Stomach smooth muscle (tissue), 2 donors: ENCODE measurements at regions not wholly inside any gene's neighbourhood (a gene's known extent, or its start where the extent isn't known, plus 50 kb on each side); places are given as distances from the start of the nearest gene placed in this dataset.
"Not testable (repeated sequence)": the region's sequence is repeated elsewhere in the genome, so short reads cannot be mapped to it uniquely, and the experiment has no call there.

Experiments used
- H3K27ac ChIP-seq: one replicate; pipeline ENCODE4 v1.7.0; 2013; ENCODE audit warnings: mild to moderate bottlenecking, low read length, inconsistent platforms
- H3K27me3 ChIP-seq, 2 donors: one replicate each; pipeline ENCODE4 v1.7.0; 2013; ENCODE audit warnings: low read length in 2 of 2; ENCODE audit not compliant: insufficient read depth in 2 of 2, control insufficient read depth in 1 of 2
- H3K36me3 ChIP-seq, 2 donors: one replicate each; pipeline ENCODE4 v1.7.0; 2013; ENCODE audit warnings: low read length in 2 of 2; ENCODE audit not compliant: control insufficient read depth in 2 of 2, insufficient read depth in 2 of 2
- H3K4me1 ChIP-seq: one replicate; pipeline ENCODE4 v1.7.0; 2013; ENCODE audit warnings: low read length; ENCODE audit not compliant: control insufficient read depth, insufficient read depth
- H3K4me3 ChIP-seq, 2 donors: one replicate each; pipeline ENCODE4 v1.7.0; 2013; ENCODE audit warnings: low read length in 2 of 2
- H3K9ac ChIP-seq, 2 donors: one replicate each; pipeline ENCODE4 v1.7.0; 2013; ENCODE audit warnings: low read length in 2 of 2, mild to moderate bottlenecking in 1 of 2
- H3K9me3 ChIP-seq, 2 donors: one replicate each; pipeline ENCODE4 v1.7.0; 2013; ENCODE audit warnings: low read length in 2 of 2; ENCODE audit not compliant: control insufficient read depth in 2 of 2
- donor health status: healthy.
- donor health status: Pancreatic carcinoma.

DNA sequence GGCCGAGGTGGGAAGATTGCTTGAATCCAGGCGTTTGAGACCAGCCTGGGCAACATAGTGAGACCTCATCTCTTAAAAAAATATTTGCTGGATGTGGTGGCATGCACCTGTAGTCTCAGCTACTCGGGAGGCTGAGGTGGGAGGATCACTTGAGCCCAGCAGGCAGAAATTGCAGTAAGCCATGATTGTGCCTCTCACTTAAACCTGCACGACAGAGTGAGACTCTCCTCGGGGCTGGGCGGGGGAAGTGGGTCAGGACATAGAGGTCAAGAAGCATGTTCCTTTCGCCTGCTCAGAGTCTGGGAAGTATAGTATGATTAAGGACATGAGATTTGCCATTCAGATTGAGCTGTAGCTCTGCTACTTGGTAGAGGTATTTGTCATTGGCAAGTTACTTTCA lies 52.3 kb downstream of the SEPTIN7 start:
- H3K4me1 ChIP-seq, H3K27me3 ChIP-seq, H3K9ac ChIP-seq, H3K9me3 ChIP-seq, H3K4me3 ChIP-seq, H3K27ac ChIP-seq, H3K36me3 ChIP-seq: not testable (repeated sequence)

DNA sequence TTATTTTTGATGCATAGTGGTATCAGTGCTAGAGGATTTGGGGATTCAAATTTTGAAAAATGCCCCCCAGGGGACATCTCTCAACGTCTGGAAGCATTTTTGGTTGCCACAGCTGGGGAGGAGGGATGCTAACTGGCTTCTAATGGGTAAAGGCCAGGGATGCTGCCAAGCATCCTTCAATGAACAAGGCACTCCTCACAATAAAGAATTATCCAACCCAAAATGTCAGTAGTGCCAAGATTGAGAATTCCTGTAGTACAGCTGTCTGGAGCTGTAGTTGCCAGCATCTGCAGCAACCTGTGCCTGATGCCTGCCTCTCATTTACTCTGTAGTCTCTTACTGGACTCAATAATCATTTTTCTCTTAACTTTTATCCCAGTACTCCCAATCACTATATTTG lies 53.5 kb downstream of the SEPTIN7 start:
- no peak overlapping the region for H3K27ac ChIP-seq
- no peak overlapping the region for H3K9ac ChIP-seq
- H3K4me3 ChIP-seq, result no peak overlapping the region
- peaks cover 0 to 3% of the 10 kb centered on the region in 2 donors for H3K9me3 ChIP-seq
- peaks cover 0 to 3% of the 10 kb centered on the region in 2 donors for H3K36me3 ChIP-seq
- peaks cover under 1% of the 10 kb centered on the region for H3K4me1 ChIP-seq
- H3K27me3 ChIP-seq, result no peaks in the 10 kb centered on the region

GRCh38 chr7:35856175-35856574 lies 55.3 kb downstream of the SEPTIN7 start:
- peaks cover 0 to 3% of the 10 kb centered on the region in 2 donors for H3K36me3 ChIP-seq
- no peaks in the 10 kb centered on the region for H3K4me1 ChIP-seq
- no peak overlapping the region for H3K9ac ChIP-seq

DNA sequence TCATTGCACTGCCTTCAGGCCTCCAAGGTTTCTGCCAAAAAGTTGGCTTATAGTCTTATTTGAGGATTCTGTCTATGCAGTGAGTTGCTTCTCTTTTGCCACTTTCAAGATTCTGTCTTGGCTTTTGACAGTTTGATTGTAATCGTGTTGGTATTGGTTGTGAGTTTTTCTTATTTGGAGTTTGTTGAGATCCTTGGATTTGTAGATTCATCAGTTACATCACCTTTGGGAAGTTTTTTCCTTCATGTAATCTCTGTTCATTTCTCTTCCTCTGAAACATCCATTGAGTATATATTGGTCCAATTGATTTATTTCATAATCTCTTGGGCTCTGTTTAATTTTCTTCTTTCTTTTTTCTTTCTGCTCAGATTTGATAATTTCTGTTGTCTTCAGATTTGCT lies 59.8 kb downstream of the SEPTIN7 start:
- peaks cover 3 to 5% of the 10 kb centered on the region in 2 donors for H3K36me3 ChIP-seq
- no peak overlapping the region for H3K4me3 ChIP-seq
- H3K9ac ChIP-seq, result no peak overlapping the region
- H3K9me3 ChIP-seq, result peaks cover 0 to 3% of the 10 kb centered on the region in 2 donors
- H3K27me3 ChIP-seq, result no peaks in the 10 kb centered on the region
- no peaks in the 10 kb centered on the region for H3K4me1 ChIP-seq
- H3K27ac ChIP-seq, result no peak overlapping the region

More at GRCh38 chr7:35856175-35856574, 55.3 kb downstream of the SEPTIN7 start:
- Histone ChIP-seq H3K4me3 (no peak overlapping the region), H3K27me3 (no peaks in the 10 kb centered on the region), H3K9me3 (peaks cover 0 to 3% of the 10 kb centered on the region in 2 donors), H3K27ac (no peak overlapping the region)

DNA sequence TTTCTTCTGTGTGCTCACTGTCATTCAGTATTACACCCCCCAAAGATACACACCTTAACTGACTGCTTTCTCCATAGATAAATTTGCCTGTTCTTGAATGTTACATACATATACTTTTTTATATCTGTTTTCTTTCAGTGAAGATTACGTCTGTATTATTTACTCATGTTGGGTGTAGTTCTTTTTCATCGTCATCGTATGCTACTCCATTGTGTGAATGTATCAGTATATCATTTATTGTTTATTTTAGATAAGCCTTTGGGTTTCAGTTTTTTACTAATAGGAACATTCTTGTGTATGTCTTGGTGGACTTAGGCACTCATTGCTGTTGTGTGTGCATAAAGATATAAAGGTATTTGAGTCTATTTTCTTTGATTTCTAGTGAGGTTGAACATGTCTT lies 64.4 kb downstream of the SEPTIN7 start:
- Histone ChIP-seq H3K27me3 (no peaks in the 10 kb centered on the region), H3K9me3 (no peaks in the 10 kb centered on the region), H3K9ac (no peak overlapping the region), H3K4me1 (no peaks in the 10 kb centered on the region), H3K36me3 (peaks cover 0 to 5% of the 10 kb centered on the region in 2 donors), H3K4me3 (no peak overlapping the region), H3K27ac (no peak overlapping the region)

GRCh38 chr7:35866186-35866585 lies 65.3 kb downstream of the SEPTIN7 start:
- H3K27ac ChIP-seq, result no peak overlapping the region
- H3K36me3 ChIP-seq, result peaks cover 0 to 5% of the 10 kb centered on the region in 2 donors
- no peak overlapping the region for H3K9ac ChIP-seq

DNA sequence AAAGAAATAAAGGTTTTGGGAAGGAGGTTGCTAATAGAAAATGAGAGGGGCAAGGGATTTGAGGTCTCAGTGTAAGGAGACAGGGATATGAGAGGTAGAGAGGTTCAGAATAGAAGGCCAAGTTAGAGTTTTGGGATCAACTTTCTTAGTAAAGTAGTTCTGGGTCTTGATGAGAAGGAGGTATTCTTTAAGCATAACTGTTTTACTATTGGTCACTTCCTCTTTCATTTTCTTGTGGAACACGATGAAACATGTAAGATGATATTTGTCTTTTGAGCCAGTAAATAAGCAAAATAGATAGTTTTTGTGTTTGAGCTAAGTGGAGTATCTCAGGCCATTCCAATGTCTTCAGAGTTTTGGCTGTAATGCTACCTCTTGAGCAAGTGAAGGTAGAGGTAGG lies 68.3 kb downstream of the SEPTIN7 start:
- not testable (repeated sequence) for H3K9me3 ChIP-seq, H3K9ac ChIP-seq, H3K4me3 ChIP-seq, H3K4me1 ChIP-seq, H3K27ac ChIP-seq, H3K36me3 ChIP-seq, H3K27me3 ChIP-seq

More at GRCh38 chr7:35866186-35866585, 65.3 kb downstream of the SEPTIN7 start:
- Histone ChIP-seq H3K9me3 (no peaks in the 10 kb centered on the region), H3K4me3 (no peak overlapping the region), H3K4me1 (no peaks in the 10 kb centered on the region), H3K27me3 (no peaks in the 10 kb centered on the region)

GRCh38 chr7:35869810-35870209 lies 69.0 kb downstream of the SEPTIN7 start:
- H3K36me3 ChIP-seq, result peaks cover 2 to 3% of the 10 kb centered on the region in 2 donors
- H3K27me3 ChIP-seq, result no peaks in the 10 kb centered on the region
- no peak overlapping the region for H3K27ac ChIP-seq
- no peak overlapping the region for H3K4me3 ChIP-seq
- H3K9ac ChIP-seq, result no peak overlapping the region
- H3K4me1 ChIP-seq, result no peaks in the 10 kb centered on the region
- no peaks in the 10 kb centered on the region for H3K9me3 ChIP-seq

GRCh38 chr7:35871856-35872255 lies 71.0 kb downstream of the SEPTIN7 start:
- no peaks in the 10 kb centered on the region for H3K9me3 ChIP-seq
- no peak overlapping the region for H3K27ac ChIP-seq
- no peaks in the 10 kb centered on the region for H3K27me3 ChIP-seq
- peaks cover 0 to 3% of the 10 kb centered on the region in 2 donors for H3K36me3 ChIP-seq
- no peak overlapping the region for H3K9ac ChIP-seq
- H3K4me1 ChIP-seq, result no peaks in the 10 kb centered on the region
- no peak overlapping the region for H3K4me3 ChIP-seq

GRCh38 chr7:35874886-35875285 lies 74.0 kb downstream of the SEPTIN7 start:
- H3K36me3 ChIP-seq, result peaks cover 2 to 3% of the 10 kb centered on the region in 2 donors
- H3K9ac ChIP-seq, result no peak overlapping the region
- no peaks in the 10 kb centered on the region for H3K9me3 ChIP-seq
- no peaks in the 10 kb centered on the region for H3K27me3 ChIP-seq
- no peak overlapping the region for H3K4me3 ChIP-seq
- no peak overlapping the region for H3K27ac ChIP-seq
- no peaks in the 10 kb centered on the region for H3K4me1 ChIP-seq

DNA sequence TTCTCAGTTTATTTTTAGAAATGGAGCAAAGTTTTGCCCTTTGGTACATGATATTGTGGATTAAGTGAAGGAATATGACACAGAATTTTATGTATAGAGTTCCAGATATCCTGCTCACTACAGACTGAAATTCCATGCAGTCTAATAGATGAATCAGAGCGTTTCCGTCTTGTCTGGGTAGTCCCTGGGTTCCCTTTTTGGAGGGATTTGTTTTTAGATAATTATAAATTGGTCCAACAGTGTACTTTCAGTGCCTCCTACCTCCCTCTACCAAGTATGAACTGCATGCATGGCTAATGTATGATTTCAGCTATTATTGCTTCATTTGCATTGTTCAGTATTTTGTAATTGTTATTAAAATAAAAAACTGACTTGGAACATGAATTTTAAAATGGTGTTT lies 74.4 kb downstream of the SEPTIN7 start:
- Histone ChIP-seq H3K9me3 (no peaks in the 10 kb centered on the region), H3K4me1 (no peaks in the 10 kb centered on the region), H3K27me3 (no peaks in the 10 kb centered on the region)

More for the DNA sequence above, 74.4 kb downstream of the SEPTIN7 start:
- Histone ChIP-seq H3K9ac (no peak overlapping the region), H3K4me3 (no peak overlapping the region), H3K36me3 (peaks cover 2 to 3% of the 10 kb centered on the region in 2 donors), H3K27ac (no peak overlapping the region)
